Gastroesophageal sphincter (tissue), 4 donors: ENCODE measurements at regions not wholly inside any gene's neighbourhood (a gene's known extent, or its start where the extent isn't known, plus 50 kb on each side); places are given as distances from the start of the nearest gene placed in this dataset.

Experiments used
- ATAC-seq: fragments of 150-250 bp; one replicate; pipeline ENCODE4 v1.9.1; 2016; ENCODE audit warnings: mild to moderate bottlenecking, moderate library complexity
- H3K27ac ChIP-seq, 4 donors: fragments of 200-600 bp; sonication (generic) in 3 of 4; 1 replicate in 3 of 4; 2 replicates in 1 of 4; pipeline ENCODE4 v1.5.1; 2016 to 2019
- H3K27me3 ChIP-seq: fragments of 200-600 bp; sonication (generic); one replicate; pipeline ENCODE4 v1.5.1; 2019
- H3K36me3 ChIP-seq, 2 donors: fragments of 200-600 bp; sonication (generic); one replicate each; pipeline ENCODE4 v1.5.1; 2019; ENCODE audit warnings: control low read depth in 1 of 2
- H3K4me1 ChIP-seq, 3 donors: fragments of 200-600 bp; sonication (generic); 1 replicate in 2 of 3; 2 replicates in 1 of 3; pipeline ENCODE4 v1.5.1; 2016 to 2019; ENCODE audit warnings: control low read depth in 2 of 3
- H3K4me3 ChIP-seq, 2 donors: fragments of 200-600 bp; sonication (generic); one replicate each; pipeline ENCODE4 v1.5.1; 2019; ENCODE audit warnings: mild to moderate bottlenecking in 1 of 2, moderate library complexity in 1 of 2
- H3K9me3 ChIP-seq, 3 donors: fragments of 200-600 bp; sonication (generic); one replicate each; pipeline ENCODE4 v1.5.1; 2017 to 2019; ENCODE audit warnings: control low read depth in 2 of 3
- EP300 ChIP-seq: sonication (generic); formaldehyde crosslinking; IDR thresholded peaks from one replicate; pipeline ENCODE4 v1.6.1; 2017; ENCODE audit warnings: antibody characterized with exemption, mild to moderate bottlenecking
- POLR2A ChIP-seq, 2 donors: fragments of 450-650 bp; IDR thresholded peaks; one replicate each; pipeline ENCODE4 v1.6.1; 2017; ENCODE audit warnings: antibody characterized with exemption in 2 of 2, mild to moderate bottlenecking in 2 of 2, moderate library complexity in 1 of 2
- POLR2AphosphoS5 ChIP-seq: sonication (generic); formaldehyde crosslinking; IDR thresholded peaks from one replicate; pipeline ENCODE4 v1.6.1; 2017; ENCODE audit warnings: antibody characterized with exemption
- WGBS, 2 donors: methylation state at CpG; one replicate each; pipeline ENCODE4 v1.1.5; 2018; ENCODE audit warnings: low coverage in 1 of 2; 5-methylcytosine and 5-hydroxymethylcytosine counted together
- TF ChIP-seq, protein P1 (sequence below), 4 experiments: fragments of 200-600 bp in 2 of 4; fragments of 450-650 bp in 2 of 4; sonication (generic) in 1 of 4; IDR thresholded peaks; one replicate each; pipeline ENCODE4 v1.5.1; 2017 to 2019; ENCODE audit warnings: antibody characterized with exemption in 4 of 4, mild to moderate bottlenecking in 2 of 4, moderate library complexity in 2 of 4

DNA sequence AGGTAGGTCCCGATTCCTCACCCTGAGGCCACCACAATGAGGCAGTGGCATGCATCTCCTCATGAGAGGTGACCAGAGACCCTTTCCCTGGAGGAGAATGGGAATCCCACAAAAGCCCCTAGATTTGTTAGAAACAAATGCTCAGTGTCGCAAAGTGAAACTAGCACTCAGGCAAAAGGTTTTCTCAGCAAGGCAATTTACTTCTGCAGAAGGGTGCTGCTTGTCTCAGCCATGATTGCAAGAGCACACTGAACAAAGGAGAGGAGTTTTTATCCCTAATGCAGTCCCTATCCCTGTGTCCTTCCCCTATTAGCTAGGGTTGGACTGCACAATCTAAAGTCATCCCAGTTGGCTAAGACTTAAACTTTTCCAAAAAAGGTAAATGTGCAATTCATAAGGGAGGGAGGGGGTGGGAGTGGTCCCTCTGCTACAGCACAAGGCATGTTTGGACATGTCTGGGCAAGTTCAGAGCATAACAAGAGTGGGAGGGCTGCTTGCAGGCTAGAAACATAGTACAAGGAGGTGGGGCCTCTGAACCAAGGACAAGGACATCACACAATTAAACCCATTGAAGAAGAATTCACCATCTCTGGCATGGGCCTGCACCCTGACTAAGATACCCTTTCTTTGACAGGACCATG lies 185.3 kb downstream of the CCNG2 start:
- peaks cover 0 to 23% (median 0%) of the 10 kb centered on the region in 3 donors for H3K9me3 ChIP-seq
- 100% methylated on average over 1 of the region's 2 CpGs; no CpG with 5 or more reads in 1 of the 2 donors for WGBS, 2 donors
- no peak overlapping the region for H3K4me3 ChIP-seq
- no peaks in the 10 kb centered on the region for H3K4me1 ChIP-seq
- H3K27ac ChIP-seq, result no peak overlapping the region
- no peaks in the 10 kb centered on the region for H3K27me3 ChIP-seq
- no peak for ATAC-seq
- no peak for TF ChIP-seq POLR2AphosphoS5
- TF ChIP-seq, protein P1, sequence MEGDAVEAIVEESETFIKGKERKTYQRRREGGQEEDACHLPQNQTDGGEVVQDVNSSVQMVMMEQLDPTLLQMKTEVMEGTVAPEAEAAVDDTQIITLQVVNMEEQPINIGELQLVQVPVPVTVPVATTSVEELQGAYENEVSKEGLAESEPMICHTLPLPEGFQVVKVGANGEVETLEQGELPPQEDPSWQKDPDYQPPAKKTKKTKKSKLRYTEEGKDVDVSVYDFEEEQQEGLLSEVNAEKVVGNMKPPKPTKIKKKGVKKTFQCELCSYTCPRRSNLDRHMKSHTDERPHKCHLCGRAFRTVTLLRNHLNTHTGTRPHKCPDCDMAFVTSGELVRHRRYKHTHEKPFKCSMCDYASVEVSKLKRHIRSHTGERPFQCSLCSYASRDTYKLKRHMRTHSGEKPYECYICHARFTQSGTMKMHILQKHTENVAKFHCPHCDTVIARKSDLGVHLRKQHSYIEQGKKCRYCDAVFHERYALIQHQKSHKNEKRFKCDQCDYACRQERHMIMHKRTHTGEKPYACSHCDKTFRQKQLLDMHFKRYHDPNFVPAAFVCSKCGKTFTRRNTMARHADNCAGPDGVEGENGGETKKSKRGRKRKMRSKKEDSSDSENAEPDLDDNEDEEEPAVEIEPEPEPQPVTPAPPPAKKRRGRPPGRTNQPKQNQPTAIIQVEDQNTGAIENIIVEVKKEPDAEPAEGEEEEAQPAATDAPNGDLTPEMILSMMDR (IDR thresholded peaks at IDR 0.05), result no peak
- no peak for TF ChIP-seq EP300
- no peak for TF ChIP-seq POLR2A (IDR thresholded peaks at IDR 0.05)
- no peaks in the 10 kb centered on the region for H3K36me3 ChIP-seq

DNA sequence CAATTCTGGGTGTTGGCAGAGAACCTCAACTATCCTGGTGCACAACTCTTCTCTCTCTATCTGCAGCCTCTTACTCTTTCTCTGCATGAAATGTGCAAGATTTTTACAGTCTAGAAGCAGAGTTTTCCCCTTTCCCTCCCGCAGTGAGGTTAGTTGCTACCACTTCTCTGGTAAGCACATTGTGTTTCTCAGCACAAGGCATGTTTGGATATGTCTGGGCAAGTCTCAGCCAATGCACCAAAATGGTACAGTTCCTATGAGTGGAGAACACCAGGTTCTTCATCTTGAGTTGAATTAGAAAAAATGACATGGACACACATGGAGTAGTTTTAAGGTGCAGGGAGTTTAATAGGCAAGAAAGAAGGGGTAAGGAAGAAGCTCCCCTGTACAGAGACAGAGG lies 187.0 kb downstream of the CCNG2 start:
- no peak for ATAC-seq
- no peaks in the 10 kb centered on the region for H3K36me3 ChIP-seq
- 75 to 100% methylated on average over 1 of the region's 1 CpG for WGBS, 2 donors

DNA sequence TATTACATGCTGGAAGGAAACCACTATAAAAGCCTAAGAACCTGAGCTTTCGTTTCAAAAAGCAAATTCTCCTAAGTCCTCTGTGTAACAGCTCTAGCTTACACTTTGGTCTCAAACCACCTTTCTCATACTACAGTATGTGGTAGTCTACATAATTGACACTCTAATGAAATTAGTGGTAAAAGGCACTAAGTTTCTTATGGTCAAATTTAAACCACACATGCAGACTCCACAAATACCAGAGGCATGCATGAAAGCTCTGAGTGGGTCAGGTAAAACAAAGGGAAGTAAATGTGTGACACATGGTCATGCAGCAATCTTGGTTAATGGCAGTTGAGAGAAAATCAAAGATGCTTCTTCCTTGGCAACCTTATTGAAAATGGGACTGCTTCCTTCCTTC lies 187.8 kb downstream of the CCNG2 start:
- Histone ChIP-seq H3K27ac (no peak overlapping the region), H3K27me3 (no peaks in the 10 kb centered on the region), H3K36me3 (no peaks in the 10 kb centered on the region), H3K4me3 (no peak overlapping the region), H3K4me1 (no peaks in the 10 kb centered on the region), H3K9me3 (peaks cover 0 to 23% (median 0%) of the 10 kb centered on the region in 3 donors)
- ATAC-seq, result no peak
- TF ChIP-seq, protein P1 (IDR thresholded peaks at IDR 0.05), result no peak
- TF ChIP-seq EP300, result no peak
- TF ChIP-seq POLR2AphosphoS5, result no peak
- TF ChIP-seq POLR2A (IDR thresholded peaks at IDR 0.05), result no peak
- WGBS, 2 donors, result 0 to 92% methylated on average over 1 of the region's 1 CpG

More for the DNA sequence above, 187.0 kb downstream of the CCNG2 start:
- Histone ChIP-seq H3K27ac (no peak overlapping the region), H3K9me3 (peaks cover 0 to 23% (median 0%) of the 10 kb centered on the region in 3 donors), H3K27me3 (no peaks in the 10 kb centered on the region), H3K4me1 (no peaks in the 10 kb centered on the region), H3K4me3 (no peak overlapping the region)
- TF ChIP-seq EP300, result no peak
- TF ChIP-seq POLR2AphosphoS5, result no peak
- TF ChIP-seq, protein P1 (IDR thresholded peaks at IDR 0.05), result no peak
- TF ChIP-seq POLR2A (IDR thresholded peaks at IDR 0.05), result no peak

DNA sequence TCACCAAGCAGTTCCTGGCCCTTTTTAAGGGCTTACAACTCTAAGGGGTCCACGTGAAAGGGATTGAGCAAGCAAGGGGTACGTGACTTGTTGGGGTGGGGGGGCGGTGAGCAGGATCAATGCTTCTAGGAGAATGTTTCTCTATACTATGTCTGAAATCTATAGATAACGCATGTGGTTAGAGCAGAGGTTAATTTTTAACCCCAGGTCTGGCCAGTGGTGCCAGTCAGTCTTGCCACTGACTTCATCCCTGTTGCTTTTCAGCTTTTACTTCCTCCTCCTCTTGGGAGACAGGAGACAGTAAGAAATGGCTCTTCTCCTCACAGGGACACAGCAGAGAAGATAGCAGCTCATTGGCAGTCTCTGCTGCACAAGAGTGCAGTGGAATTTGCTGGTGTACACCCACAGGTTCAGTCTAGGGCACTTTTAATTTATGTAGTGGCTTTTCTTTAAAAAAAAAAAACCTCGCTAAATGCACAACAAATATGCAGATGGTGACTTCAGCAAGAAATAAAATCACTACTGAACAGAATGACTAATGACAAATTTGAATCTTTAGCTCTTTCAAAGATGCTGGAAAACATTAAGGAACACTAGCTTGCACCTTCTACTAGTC lies 190.5 kb downstream of the CCNG2 start:
- Histone ChIP-seq H3K27me3 (no peaks in the 10 kb centered on the region), H3K4me3 (no peak overlapping the region), H3K27ac (no peak overlapping the region), H3K4me1 (no peaks in the 10 kb centered on the region), H3K36me3 (no peaks in the 10 kb centered on the region), H3K9me3 (peaks cover 0 to 10% (median 0%) of the 10 kb centered on the region in 3 donors)
- TF ChIP-seq POLR2AphosphoS5 (no peak), EP300 (no peak), POLR2A (IDR thresholded peaks at IDR 0.05) (no peak)
- TF ChIP-seq, protein P1 (IDR thresholded peaks at IDR 0.05), result no peak
- 82 to 84% methylated on average over 2 to 3 of the region's 5 CpGs for WGBS, 2 donors
- no peak for ATAC-seq

DNA sequence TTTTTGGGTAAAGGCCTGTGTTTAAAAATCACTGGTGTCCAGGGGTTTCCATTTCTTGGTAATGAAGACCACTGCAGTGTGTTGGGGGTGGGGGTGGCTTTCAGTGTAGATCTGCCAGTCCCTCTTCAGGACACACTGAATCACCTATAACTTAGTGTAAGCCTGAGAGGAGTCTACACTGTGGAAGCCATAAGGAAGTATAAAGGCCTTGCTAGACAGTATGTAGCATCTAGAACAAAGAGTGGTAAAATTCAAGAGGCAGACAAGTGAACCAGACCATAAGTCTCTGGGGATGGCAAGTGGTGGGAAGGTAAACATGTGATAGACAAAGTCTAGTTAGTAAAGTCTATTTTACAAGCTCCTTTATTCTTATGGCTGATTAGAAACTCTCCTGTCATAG lies 191.8 kb downstream of the CCNG2 start:
- TF ChIP-seq EP300, result no peak
- no peak for TF ChIP-seq POLR2A (IDR thresholded peaks at IDR 0.05)
- TF ChIP-seq, protein P1 (IDR thresholded peaks at IDR 0.05), result no peak
- no peak for TF ChIP-seq POLR2AphosphoS5
- no peaks in the 10 kb centered on the region for H3K36me3 ChIP-seq
- no peak overlapping the region for H3K27ac ChIP-seq

More for the DNA sequence above, 191.8 kb downstream of the CCNG2 start:
- H3K4me1 ChIP-seq, result no peaks in the 10 kb centered on the region
- no peak for ATAC-seq
- no peak overlapping the region for H3K4me3 ChIP-seq
- no peaks in the 10 kb centered on the region for H3K9me3 ChIP-seq
- H3K27me3 ChIP-seq, result no peaks in the 10 kb centered on the region
